Esophagus squamous epithelium (tissue), 4 donors: ENCODE measurements at regions not wholly inside any gene's neighbourhood (a gene's known extent, or its start where the extent isn't known, plus 50 kb on each side); places are given as distances from the start of the nearest gene placed in this dataset.

Experiments
- CTCF ChIP-seq, 6 experiments: fragments of 450-650 bp in 4 of 6; fragments of 200-600 bp in 2 of 6; sonication (generic) in 2 of 6; IDR thresholded peaks; one replicate each; pipeline ENCODE4 v1.5.1; 2016 to 2019; ENCODE audit warnings: antibody characterized with exemption in 6 of 6, mild to moderate bottlenecking in 4 of 6, moderate library complexity in 4 of 6
- POLR2A ChIP-seq, 4 donors: fragments of 450-650 bp; IDR thresholded peaks; one replicate each; pipeline ENCODE4 v1.6.1; 2017; ENCODE audit warnings: antibody characterized with exemption in 4 of 4, mild to moderate bottlenecking in 4 of 4, moderate library complexity in 3 of 4

- TF ChIP-seq POLR2A (IDR thresholded peaks at IDR 0.05) (no peak), CTCF (IDR thresholded peaks at IDR 0.05) (no peak)
These were observed 382.9 kb upstream of the IRAK1BP1 start for GRCh38 chr6:78484198-78485064.
